Esophagus muscularis mucosa (tissue), 4 donors: ENCODE measurements at regions not wholly inside any gene's neighbourhood (a gene's known extent, or its start where the extent isn't known, plus 50 kb on each side); places are given as distances from the start of the nearest gene placed in this dataset.
A peak's percentile ranks its signal among the peaks of the same experiment; 100 is the strongest.
"Not testable (repeated sequence)": the region's sequence is repeated elsewhere in the genome, so short reads cannot be mapped to it uniquely, and the experiment has no call there.

Experiments used
- DNase-seq: peaks from one replicate; pipeline ENCODE4 v3.0.0-alpha.2; 2017; ENCODE audit errors: extremely low spot score
- H3K27ac ChIP-seq, 4 donors: fragments of 200-600 bp; sonication (generic); replicated peaks in 1 of 4; 1 replicate in 3 of 4; 2 replicates in 1 of 4; pipeline ENCODE4 v1.5.1; 2016 to 2019; ENCODE audit warnings: mild to moderate bottlenecking in 1 of 4
- H3K27me3 ChIP-seq, 4 donors: fragments of 200-600 bp; sonication (generic); one replicate each; pipeline versions ENCODE4 v1.5.1 to v1.6.0; 2016 to 2019
- H3K36me3 ChIP-seq, 4 donors: fragments of 200-600 bp; sonication (generic); one replicate each; pipeline ENCODE4 v1.5.1; 2016 to 2019
- H3K4me1 ChIP-seq, 4 donors: fragments of 200-600 bp; sonication (generic); one replicate each; pipeline ENCODE4 v1.5.1; 2016 to 2019
- H3K4me3 ChIP-seq, 4 donors: fragments of 200-600 bp; sonication (generic); 1 replicate in 2 of 4; 2 replicates in 2 of 4; pipeline ENCODE4 v1.5.1; 2016 to 2019; ENCODE audit warnings: mild to moderate bottlenecking in 4 of 4, moderate library complexity in 1 of 4
- H3K9me3 ChIP-seq, 4 donors: fragments of 200-600 bp; sonication (generic); 1 replicate in 3 of 4; 2 replicates in 1 of 4; pipeline ENCODE4 v1.5.1; 2016 to 2019
- EP300 ChIP-seq: sonication (generic); formaldehyde crosslinking; IDR thresholded peaks from one replicate; pipeline ENCODE4 v1.6.1; 2017; ENCODE audit warnings: antibody characterized with exemption
- POLR2A ChIP-seq: fragments of 450-650 bp; IDR thresholded peaks from one replicate; pipeline ENCODE4 v1.6.1; 2017; ENCODE audit warnings: antibody characterized with exemption, moderate library complexity, mild to moderate bottlenecking, low read depth
- POLR2AphosphoS5 ChIP-seq, 2 donors: sonication (generic); formaldehyde crosslinking; IDR thresholded peaks; one replicate each; pipeline ENCODE4 v1.6.1; 2017; ENCODE audit warnings: antibody characterized with exemption in 2 of 2
- WGBS: methylation state at CpG from one replicate; pipeline ENCODE4 v1.1.5; 2018; 5-methylcytosine and 5-hydroxymethylcytosine counted together
- intact Hi-C: fragments of 100-400 bp; cut with DNase I; formaldehyde crosslinking; loops from one replicate; pipeline ENCODE4 v1.15.1; 2023
- TF ChIP-seq, protein P1 (sequence below), 3 experiments: fragments of 200-600 bp in 2 of 3; fragments of 450-650 bp in 1 of 3; sonication (generic) in 2 of 3; IDR thresholded peaks; one replicate each; pipeline ENCODE4 v1.5.1; 2017 to 2019; ENCODE audit warnings: antibody characterized with exemption in 3 of 3, mild to moderate bottlenecking in 2 of 3, moderate library complexity in 1 of 3

DNA sequence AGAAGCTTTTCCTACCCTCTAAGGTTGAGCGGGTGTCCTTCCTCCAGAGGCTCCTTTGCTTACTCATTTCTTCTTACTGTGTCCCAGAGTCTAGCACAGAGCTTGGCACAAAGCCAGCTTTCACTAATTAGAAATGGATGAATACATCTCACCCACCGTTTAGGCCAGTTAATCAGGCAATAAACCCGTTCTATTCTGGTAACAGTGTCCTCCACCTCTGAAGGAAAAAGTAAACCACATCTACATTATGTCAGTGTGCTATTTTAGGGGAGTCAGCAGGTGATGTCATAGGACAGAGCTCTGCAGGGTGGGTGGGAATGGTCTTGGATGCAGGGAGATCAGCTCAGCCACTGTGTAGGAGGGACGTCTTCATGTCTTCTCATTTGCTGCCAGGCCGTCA lies 109.2 kb downstream of the OSTF1 start:
- no peak for TF ChIP-seq POLR2A
- no peak for TF ChIP-seq POLR2AphosphoS5 (IDR thresholded peaks at IDR 0.05)
- TF ChIP-seq, protein P1, sequence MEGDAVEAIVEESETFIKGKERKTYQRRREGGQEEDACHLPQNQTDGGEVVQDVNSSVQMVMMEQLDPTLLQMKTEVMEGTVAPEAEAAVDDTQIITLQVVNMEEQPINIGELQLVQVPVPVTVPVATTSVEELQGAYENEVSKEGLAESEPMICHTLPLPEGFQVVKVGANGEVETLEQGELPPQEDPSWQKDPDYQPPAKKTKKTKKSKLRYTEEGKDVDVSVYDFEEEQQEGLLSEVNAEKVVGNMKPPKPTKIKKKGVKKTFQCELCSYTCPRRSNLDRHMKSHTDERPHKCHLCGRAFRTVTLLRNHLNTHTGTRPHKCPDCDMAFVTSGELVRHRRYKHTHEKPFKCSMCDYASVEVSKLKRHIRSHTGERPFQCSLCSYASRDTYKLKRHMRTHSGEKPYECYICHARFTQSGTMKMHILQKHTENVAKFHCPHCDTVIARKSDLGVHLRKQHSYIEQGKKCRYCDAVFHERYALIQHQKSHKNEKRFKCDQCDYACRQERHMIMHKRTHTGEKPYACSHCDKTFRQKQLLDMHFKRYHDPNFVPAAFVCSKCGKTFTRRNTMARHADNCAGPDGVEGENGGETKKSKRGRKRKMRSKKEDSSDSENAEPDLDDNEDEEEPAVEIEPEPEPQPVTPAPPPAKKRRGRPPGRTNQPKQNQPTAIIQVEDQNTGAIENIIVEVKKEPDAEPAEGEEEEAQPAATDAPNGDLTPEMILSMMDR (IDR thresholded peaks at IDR 0.05): no peak
- 36% methylated on average over 5 of the region's 5 CpGs for WGBS
- intact Hi-C loops: no loop called here

GRCh38 chr9:75198436-75198835 lies 110.1 kb downstream of the OSTF1 start:
- intact Hi-C loops: no loop called here
- Histone ChIP-seq H3K4me1 (no peaks in the 10 kb centered on the region), H3K4me3 (no peak overlapping the region), H3K27ac (no peak overlapping the region), H3K9me3 (no peaks in the 10 kb centered on the region), H3K36me3 (no peaks in the 10 kb centered on the region), H3K27me3 (no peaks in the 10 kb centered on the region)
- WGBS: 84% methylated on average over 7 of the region's 7 CpGs
- DNase-seq: no peak
- TF ChIP-seq POLR2A (no peak), EP300 (no peak), POLR2AphosphoS5 (IDR thresholded peaks at IDR 0.05) (no peak)
- TF ChIP-seq, protein P1 (IDR thresholded peaks at IDR 0.05): no peak

More for the DNA sequence above, 109.2 kb downstream of the OSTF1 start:
- H3K4me3 ChIP-seq: no peak overlapping the region
- no peak overlapping the region for H3K27ac ChIP-seq
- no peak for DNase-seq
- no peaks in the 10 kb centered on the region for H3K4me1 ChIP-seq
- no peaks in the 10 kb centered on the region for H3K27me3 ChIP-seq
- H3K36me3 ChIP-seq: no peaks in the 10 kb centered on the region
- H3K9me3 ChIP-seq: no peaks in the 10 kb centered on the region

DNA sequence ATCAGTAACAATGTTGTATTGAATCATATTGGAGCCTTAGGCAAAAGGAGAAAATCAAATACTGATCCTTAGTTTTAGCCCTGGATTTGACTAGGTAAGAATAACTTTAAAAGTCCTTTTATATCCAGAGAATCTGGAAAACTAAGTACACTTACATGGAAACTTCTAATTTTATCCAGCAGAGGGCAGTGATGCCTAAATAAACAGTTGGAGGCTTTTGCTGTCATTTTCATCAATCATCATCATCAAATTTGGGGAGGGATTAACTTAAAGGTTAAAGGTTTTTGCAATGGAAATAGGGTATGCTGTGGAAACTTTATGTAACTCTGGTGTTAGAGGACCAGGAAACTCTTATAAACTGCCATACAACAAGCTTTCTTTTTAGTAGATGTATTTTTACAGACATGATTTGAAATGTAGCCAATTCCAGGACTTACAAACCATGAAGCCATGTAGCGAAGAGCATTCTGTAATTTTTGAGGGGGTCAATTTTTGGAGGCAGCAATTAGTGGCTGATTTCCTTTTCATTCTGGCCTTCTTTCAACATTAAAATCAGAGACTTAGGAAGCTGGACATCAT lies 112.7 kb downstream of the OSTF1 start:
- H3K27me3 ChIP-seq: no peaks in the 10 kb centered on the region
- H3K9me3 ChIP-seq: no peaks in the 10 kb centered on the region
- H3K4me3 ChIP-seq: no peak overlapping the region
- 52% methylated on average over 1 of the region's 1 CpG for WGBS
- intact Hi-C loops: loop anchor here (2.0 kb wide), 1 partner anchor 38 kb away; no protein-coding TSS in a partner anchor
- TF ChIP-seq POLR2A (no peak), EP300 (no peak), POLR2AphosphoS5 (IDR thresholded peaks at IDR 0.05) (no peak)
- TF ChIP-seq, protein P1 (IDR thresholded peaks at IDR 0.05): peak; percentile 70 to 73 (median 72)
- H3K27ac ChIP-seq: no peak overlapping the region
- no peaks in the 10 kb centered on the region for H3K4me1 ChIP-seq
- no peaks in the 10 kb centered on the region for H3K36me3 ChIP-seq
- no peak for DNase-seq

- Histone ChIP-seq H3K27ac (no peak overlapping the region), H3K27me3 (no peaks in the 10 kb centered on the region), H3K4me3 (no peak overlapping the region), H3K36me3 (no peaks in the 10 kb centered on the region), H3K9me3 (no peaks in the 10 kb centered on the region), H3K4me1 (no peaks in the 10 kb centered on the region)
- intact Hi-C loops: loop anchor here (2.0 kb wide), 1 partner anchor 37 kb away; no protein-coding TSS in a partner anchor
- DNase-seq: no peak
- TF ChIP-seq EP300 (no peak), POLR2AphosphoS5 (IDR thresholded peaks at IDR 0.05) (no peak), POLR2A (no peak)
- TF ChIP-seq, protein P1 (IDR thresholded peaks at IDR 0.05): no peak
- WGBS: 85% methylated on average over 3 of the region's 3 CpGs
These were observed 113.3 kb downstream of the OSTF1 start for GRCh38 chr9:75201480-75202209.

DNA sequence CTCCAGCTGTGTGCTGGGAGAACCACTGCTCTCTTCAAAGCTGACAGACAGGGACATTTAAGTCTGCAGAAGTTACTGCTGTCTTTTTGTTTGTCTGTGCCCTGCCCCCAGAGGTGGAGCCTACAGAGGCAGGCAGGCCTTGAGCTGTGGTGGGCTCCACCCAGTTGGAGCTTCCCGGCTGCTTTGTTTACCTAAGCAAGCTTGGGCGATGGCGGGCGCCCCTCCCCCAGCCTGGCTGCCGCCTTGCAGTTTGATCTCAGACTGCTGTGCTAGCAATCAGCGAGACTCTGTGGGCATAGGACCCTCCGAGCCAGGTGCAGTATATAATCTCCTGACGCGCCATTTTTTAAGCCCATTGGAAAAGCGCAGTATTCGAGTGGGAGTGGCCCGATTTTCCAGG lies 119.7 kb downstream of the OSTF1 start:
- H3K9me3 ChIP-seq, H3K27me3 ChIP-seq, intact Hi-C loops, H3K4me3 ChIP-seq, DNase-seq, H3K4me1 ChIP-seq, H3K36me3 ChIP-seq, H3K27ac ChIP-seq: not testable (repeated sequence)
- WGBS: 100% methylated on average over 5 of the region's 12 CpGs
